ENCODE measurements at regions not wholly inside any gene's neighbourhood (a gene's known extent, or its start where the extent isn't known, plus 50 kb on each side); places are given as distances from the start of the nearest gene placed in this dataset.
A peak's percentile ranks its signal among the peaks of the same experiment; 100 is the strongest.

- no peak overlapping the region for H3K4me3 ChIP-seq (replicated peaks; ENCODE audit: low read depth, low read length)
- no peak for TF ChIP-seq CTCF (IDR thresholded peaks at IDR 0.05; ENCODE audit: low read length, missing control alignments)
- DNase-seq (ENCODE audit: low read depth): no peak
These were observed 78.0 kb upstream of the AMZ2 start for GRCh38 chr17:68169840-68170239.

- TF ChIP-seq CTCF (IDR thresholded peaks at IDR 0.05; ENCODE audit: low read length, missing control alignments): no peak
- no peak for DNase-seq (ENCODE audit: low read depth)
- H3K4me3 ChIP-seq (replicated peaks; ENCODE audit: low read depth, low read length): no peak overlapping the region
These were observed 77.6 kb upstream of the AMZ2 start for GRCh38 chr17:68170246-68170645.

GRCh38 chr17:68172461-68172954 is 75.3 kb upstream of the AMZ2 start:
- H3K4me3 ChIP-seq (replicated peaks; ENCODE audit: low read depth, low read length): no peak overlapping the region
- TF ChIP-seq CTCF (IDR thresholded peaks at IDR 0.05; ENCODE audit: low read length, missing control alignments): peak; percentile 95
- peak; percentile 65 for DNase-seq (ENCODE audit: low read depth)

GRCh38 chr17:68175416-68175815 is 72.4 kb upstream of the AMZ2 start:
- H3K4me3 ChIP-seq (replicated peaks; ENCODE audit: low read depth, low read length): no peak overlapping the region
- TF ChIP-seq CTCF (IDR thresholded peaks at IDR 0.05; ENCODE audit: low read length, missing control alignments): no peak
- DNase-seq (ENCODE audit: low read depth): no peak

- H3K4me3 ChIP-seq (replicated peaks; ENCODE audit: low read depth, low read length): no peak overlapping the region
- TF ChIP-seq CTCF (IDR thresholded peaks at IDR 0.05; ENCODE audit: low read length, missing control alignments): no peak
- no peak for DNase-seq (ENCODE audit: low read depth)
These were observed 71.9 kb upstream of the AMZ2 start for GRCh38 chr17:68175905-68176304.

- H3K4me3 ChIP-seq (replicated peaks; ENCODE audit: low read depth, low read length): no peak overlapping the region
- no peak for TF ChIP-seq CTCF (IDR thresholded peaks at IDR 0.05; ENCODE audit: low read length, missing control alignments)
- no peak for DNase-seq (ENCODE audit: low read depth)
These were observed 71.1 kb upstream of the AMZ2 start for GRCh38 chr17:68176718-68177117.

- DNase-seq (ENCODE audit: low read depth): no peak
- no peak overlapping the region for H3K4me3 ChIP-seq (replicated peaks; ENCODE audit: low read depth, low read length)
- TF ChIP-seq CTCF (IDR thresholded peaks at IDR 0.05; ENCODE audit: low read length, missing control alignments): no peak
These were observed 69.0 kb upstream of the AMZ2 start for GRCh38 chr17:68178831-68179230.
